ENCODE measurements at regions not wholly inside any gene's neighbourhood (a gene's known extent, or its start where the extent isn't known, plus 50 kb on each side); places are given as distances from the start of the nearest gene placed in this dataset.

GRCh38 chr6:92566632-92567031 lies 852.7 kb downstream of the EPHA7 start:
- Histone ChIP-seq H3K4me3 (ENCODE audit: low read depth in 1 of 3, low read length in 3 of 3) (no peak overlapping the region), H3K4me1 (ENCODE audit: control insufficient read depth in 4 of 4, insufficient read depth in 4 of 4, low read length in 3 of 4) (no peaks in the 10 kb centered on the region), H3K9me3 (ENCODE audit: control insufficient read depth in 4 of 4, low read length in 3 of 4) (no peaks in the 10 kb centered on the region), H3K9ac (ENCODE audit: low read depth in 1 of 2, low read length in 2 of 2) (no peak overlapping the region), H3K27ac (ENCODE audit: low read depth in 1 of 2, low read length in 2 of 2) (no peak overlapping the region), H3K36me3 (ENCODE audit: control insufficient read depth in 4 of 4, insufficient read depth in 3 of 4, low read depth in 1 of 4, low read length in 3 of 4) (no peaks in the 10 kb centered on the region), H3K27me3 (ENCODE audit: control insufficient read depth in 4 of 4, insufficient read depth in 4 of 4, low read length in 3 of 4) (peaks cover 0 to 2% (median 0%) of the 10 kb centered on the region in 4 donors)
- no peak for DNase-seq (ENCODE audit: low spot score)
- TF ChIP-seq REST (IDR thresholded peaks at IDR 0.05) (no peak), NR2F2 (IDR thresholded peaks at IDR 0.05) (no peak)
- WGBS = 46% methylated on average over 4 of the region's 4 CpGs

- DNase-seq (ENCODE audit: low spot score) = no peak
- TF ChIP-seq MAX (IDR thresholded peaks at IDR 0.05) (no peak), YY1 (IDR thresholded peaks at IDR 0.05) (no peak), ATF3 (IDR thresholded peaks at IDR 0.05) (no peak), HNF4G (IDR thresholded peaks at IDR 0.05) (no peak), JUND (IDR thresholded peaks at IDR 0.05) (no peak), GABPA (IDR thresholded peaks at IDR 0.05 in 1 of 2, conservative IDR thresholded peaks at IDR 0.05 in 1 of 2) (no peak), EGR1 (IDR thresholded peaks at IDR 0.05; ENCODE audit: low read depth in 2 of 2) (no peak), NR2F2 (IDR thresholded peaks at IDR 0.05) (no peak), REST (IDR thresholded peaks at IDR 0.05) (no peak), FOXA1 (IDR thresholded peaks at IDR 0.05) (no peak), ZBTB33 (IDR thresholded peaks at IDR 0.05) (no peak), CTCF (IDR thresholded peaks at IDR 0.05; ENCODE audit: low read depth, low read length, missing input control) (no peak), HNF4A (conservative IDR thresholded peaks at IDR 0.05) (no peak), TAF1 (conservative IDR thresholded peaks at IDR 0.05) (no peak), FOXA2 (IDR thresholded peaks at IDR 0.05) (no peak)
- 65% methylated on average over 3 of the region's 3 CpGs for WGBS
Observed at GRCh38 chr6:92564376-92564775, 855.0 kb downstream of the EPHA7 start.

More at GRCh38 chr6:92564376-92564775, 855.0 kb downstream of the EPHA7 start:
- Histone ChIP-seq H3K4me1 (ENCODE audit: control insufficient read depth in 4 of 4, insufficient read depth in 4 of 4, low read length in 3 of 4) (no peaks in the 10 kb centered on the region), H3K36me3 (ENCODE audit: control insufficient read depth in 4 of 4, insufficient read depth in 3 of 4, low read depth in 1 of 4, low read length in 3 of 4) (no peaks in the 10 kb centered on the region), H3K9me3 (ENCODE audit: control insufficient read depth in 4 of 4, low read length in 3 of 4) (no peaks in the 10 kb centered on the region), H3K27ac (ENCODE audit: low read depth in 1 of 2, low read length in 2 of 2) (no peak overlapping the region), H3K9ac (ENCODE audit: low read depth in 1 of 2, low read length in 2 of 2) (no peak overlapping the region), H3K27me3 (ENCODE audit: control insufficient read depth in 4 of 4, insufficient read depth in 4 of 4, low read length in 3 of 4) (peaks cover 0 to 2% (median 0%) of the 10 kb centered on the region in 4 donors), H3K4me3 (ENCODE audit: low read depth in 1 of 3, low read length in 3 of 3) (no peak overlapping the region)

Measured in liver (tissue), 8 donors.